Liver (tissue), 8 donors: ENCODE measurements at regions not wholly inside any gene's neighbourhood (a gene's known extent, or its start where the extent isn't known, plus 50 kb on each side); places are given as distances from the start of the nearest gene placed in this dataset.

ENCODE experiments used
- DNase-seq: peaks from one replicate; pipeline ENCODE4 v3.0.0-alpha.2; 2017; ENCODE audit warnings: low spot score
- H3K27ac ChIP-seq, 2 donors: one replicate each; pipeline ENCODE4 v1.7.0; 2013; ENCODE audit warnings: inconsistent platforms in 2 of 2, low read length in 2 of 2, control low read depth in 1 of 2, low read depth in 1 of 2, mild to moderate bottlenecking in 1 of 2
- H3K27me3 ChIP-seq, 4 donors: one replicate each; pipeline versions ENCODE4 v1.6.1 to v1.7.0; 2013; ENCODE audit warnings: low read length in 3 of 4, inconsistent platforms in 1 of 4, mild to moderate bottlenecking in 1 of 4, moderate library complexity in 1 of 4; ENCODE audit not compliant: control insufficient read depth in 4 of 4, insufficient read depth in 4 of 4
- H3K36me3 ChIP-seq, 4 donors: one replicate each; pipeline versions ENCODE4 v1.6.1 to v1.7.0; 2013; ENCODE audit warnings: low read length in 3 of 4, mild to moderate bottlenecking in 3 of 4, low read depth in 1 of 4, moderate library complexity in 1 of 4; ENCODE audit not compliant: control insufficient read depth in 4 of 4, insufficient read depth in 3 of 4
- H3K4me1 ChIP-seq, 4 donors: one replicate each; pipeline versions ENCODE4 v1.6.1 to v1.7.0; 2013; ENCODE audit warnings: low read length in 3 of 4, mild to moderate bottlenecking in 3 of 4, moderate library complexity in 1 of 4; ENCODE audit not compliant: control insufficient read depth in 4 of 4, insufficient read depth in 4 of 4
- H3K4me3 ChIP-seq, 3 donors: one replicate each; pipeline versions ENCODE4 v1.6.1 to v1.7.0; 2013; ENCODE audit warnings: low read length in 3 of 3, control low read depth in 1 of 3, low read depth in 1 of 3, mild to moderate bottlenecking in 1 of 3
- H3K9ac ChIP-seq, 2 donors: one replicate each; pipeline ENCODE4 v1.7.0; 2013; ENCODE audit warnings: low read length in 2 of 2, mild to moderate bottlenecking in 2 of 2, moderate library complexity in 2 of 2, control low read depth in 1 of 2, low read depth in 1 of 2
- H3K9me3 ChIP-seq, 4 donors: one replicate each; pipeline versions ENCODE4 v1.6.1 to v1.7.0; 2013; ENCODE audit warnings: low read length in 3 of 4; ENCODE audit not compliant: control insufficient read depth in 4 of 4
- ATF3 ChIP-seq: IDR thresholded peaks from 2 replicates; pipeline ENCODE4 v1.6.1; 2016; ENCODE audit warnings: antibody characterized with exemption
- CTCF ChIP-seq: fragments of 150-350 bp; IDR thresholded peaks from 2 replicates; pipeline ENCODE4 v1.5.1; 2017; ENCODE audit warnings: improper control_type of control experiment, low read depth, low read length; ENCODE audit not compliant: missing input control
- EGR1 ChIP-seq, 2 donors: IDR thresholded peaks; 2 replicates each; pipeline ENCODE4 v1.6.1; 2016 to 2018; ENCODE audit warnings: antibody characterized with exemption in 2 of 2, low read depth in 2 of 2
- FOXA1 ChIP-seq: IDR thresholded peaks from 2 replicates; pipeline ENCODE4 v1.6.1; 2016; ENCODE audit warnings: antibody characterized with exemption
- FOXA2 ChIP-seq: IDR thresholded peaks from 2 replicates; pipeline ENCODE4 v1.6.1; 2016; ENCODE audit warnings: antibody characterized with exemption
- GABPA ChIP-seq, 2 donors: IDR thresholded peaks in 1 of 2; conservative IDR thresholded peaks in 1 of 2; 2 replicates each; pipeline ENCODE4 v1.6.1; 2016; ENCODE audit warnings: antibody characterized with exemption in 2 of 2, mild to moderate bottlenecking in 1 of 2, moderate library complexity in 1 of 2
- HNF4A ChIP-seq, 2 donors: conservative IDR thresholded peaks; 2 replicates each; pipeline ENCODE4 v1.6.1; 2016; ENCODE audit warnings: antibody characterized with exemption in 2 of 2, mild to moderate bottlenecking in 2 of 2
- JUND ChIP-seq, 2 donors: IDR thresholded peaks; 2 replicates each; pipeline ENCODE4 v1.6.1; 2016; ENCODE audit warnings: antibody characterized with exemption in 2 of 2
- MAX ChIP-seq: IDR thresholded peaks from 2 replicates; pipeline ENCODE4 v1.6.1; 2016; ENCODE audit warnings: antibody characterized with exemption
- NR2F2 ChIP-seq: IDR thresholded peaks from 2 replicates; pipeline ENCODE4 v1.6.1; 2016; ENCODE audit warnings: antibody characterized with exemption
- RAD21 ChIP-seq, 2 donors: IDR thresholded peaks; 2 replicates each; pipeline ENCODE4 v1.6.1; 2016; ENCODE audit warnings: antibody characterized with exemption in 2 of 2, mild to moderate bottlenecking in 2 of 2
- REST ChIP-seq: IDR thresholded peaks from 2 replicates; pipeline ENCODE4 v1.6.1; 2016; ENCODE audit warnings: antibody characterized with exemption, mild to moderate bottlenecking
- RXRA ChIP-seq, 2 donors: IDR thresholded peaks; 2 replicates each; pipeline ENCODE4 v1.6.1; 2017 to 2018; ENCODE audit warnings: antibody characterized with exemption in 2 of 2, mild to moderate bottlenecking in 1 of 2
- SP1 ChIP-seq: IDR thresholded peaks from 2 replicates; pipeline ENCODE4 v1.6.1; 2018; ENCODE audit warnings: antibody characterized with exemption, mild to moderate bottlenecking
- TAF1 ChIP-seq: conservative IDR thresholded peaks from 2 replicates; pipeline ENCODE4 v1.6.1; 2016; ENCODE audit warnings: antibody characterized with exemption, mild to moderate bottlenecking
- YY1 ChIP-seq: IDR thresholded peaks from 2 replicates; pipeline ENCODE4 v1.6.1; 2016; ENCODE audit warnings: antibody characterized with exemption, mild to moderate bottlenecking
- ZBTB33 ChIP-seq: IDR thresholded peaks from 2 replicates; pipeline ENCODE4 v1.6.1; 2016; ENCODE audit warnings: antibody characterized with exemption
- WGBS: extraction: QIAGEN DNeasy Blood & Tissue Kit; methylation state at CpG from one replicate; pipeline ENCODE4 v1.1.7; 2013; 5-methylcytosine and 5-hydroxymethylcytosine counted together
- donor health status: healthy.
- donor health status: healthy.
- donor health status: healthy.
- donor health status: healthy.
- donor health status: healthy.

GRCh38 chr3:105030211-105030610, 336.5 kb upstream of the ALCAM start:
- H3K36me3 ChIP-seq, result no peaks in the 10 kb centered on the region
- WGBS, result 61% methylated on average over 1 of the region's 1 CpG
- H3K4me3 ChIP-seq, result no peak overlapping the region
- no peaks in the 10 kb centered on the region for H3K27me3 ChIP-seq
- no peak overlapping the region for H3K27ac ChIP-seq
- TF ChIP-seq REST (no peak), FOXA1 (no peak), SP1 (no peak), YY1 (no peak), MAX (no peak), NR2F2 (no peak), TAF1 (no peak), HNF4A (conservative IDR thresholded peaks at IDR 0.05) (no peak), CTCF (no peak), RAD21 (IDR thresholded peaks at IDR 0.05) (no peak), FOXA2 (no peak), JUND (IDR thresholded peaks at IDR 0.05) (no peak), RXRA (IDR thresholded peaks at IDR 0.05) (no peak), ZBTB33 (no peak), ATF3 (no peak), GABPA (IDR thresholded peaks at IDR 0.05 in 1 of 2, conservative IDR thresholded peaks at IDR 0.05 in 1 of 2) (no peak), EGR1 (IDR thresholded peaks at IDR 0.05; ENCODE audit: low read depth in 2 of 2) (no peak)
- H3K9me3 ChIP-seq, result no peaks in the 10 kb centered on the region
- DNase-seq, result no peak
- H3K4me1 ChIP-seq, result no peaks in the 10 kb centered on the region
- H3K9ac ChIP-seq, result no peak overlapping the region

GRCh38 chr3:105032541-105032940, 334.2 kb upstream of the ALCAM start:
- Histone ChIP-seq H3K9ac (no peak overlapping the region), H3K36me3 (no peaks in the 10 kb centered on the region), H3K4me1 (no peaks in the 10 kb centered on the region), H3K4me3 (no peak overlapping the region), H3K27ac (no peak overlapping the region), H3K9me3 (no peaks in the 10 kb centered on the region), H3K27me3 (no peaks in the 10 kb centered on the region)
- WGBS, result 66% methylated on average over 5 of the region's 5 CpGs
- no peak for DNase-seq
- TF ChIP-seq YY1 (no peak), SP1 (no peak)
